ENCODE measurements at regions not wholly inside any gene's neighbourhood (a gene's known extent, or its start where the extent isn't known, plus 50 kb on each side); places are given as distances from the start of the nearest gene placed in this dataset.

GRCh38 chr9:742104-742503 lies 99.4 kb upstream of the DMRT1 start:
- WGBS, result 96% methylated on average over 16 of the region's 16 CpGs
- Histone ChIP-seq H3K4me1 (ENCODE audit: control insufficient read depth in 4 of 4, insufficient read depth in 4 of 4, low read length in 3 of 4) (peaks cover 21 to 51% (median 44%) of the 10 kb centered on the region in 4 donors), H3K27me3 (ENCODE audit: control insufficient read depth in 4 of 4, insufficient read depth in 4 of 4, low read length in 3 of 4) (no peaks in the 10 kb centered on the region), H3K4me3 (ENCODE audit: low read depth in 1 of 3, low read length in 3 of 3) (no peak overlapping the region), H3K9ac (ENCODE audit: low read depth in 1 of 2, low read length in 2 of 2) (no peak overlapping the region), H3K9me3 (ENCODE audit: control insufficient read depth in 4 of 4, low read length in 3 of 4) (no peaks in the 10 kb centered on the region), H3K36me3 (ENCODE audit: control insufficient read depth in 4 of 4, insufficient read depth in 3 of 4, low read depth in 1 of 4, low read length in 3 of 4) (peaks cover 6 to 59% (median 48%) of the 10 kb centered on the region in 4 donors), H3K27ac (ENCODE audit: low read depth in 1 of 2, low read length in 2 of 2) (peak overlapping the region; percentile 28 to 58)
- no peak for DNase-seq (ENCODE audit: low spot score)
- TF ChIP-seq MAX (IDR thresholded peaks at IDR 0.05), result no peak

- H3K9ac ChIP-seq (ENCODE audit: low read depth in 1 of 2, low read length in 2 of 2), result no peak overlapping the region
- WGBS, result 46% methylated on average over 8 of the region's 8 CpGs
- peaks cover 21 to 54% (median 46%) of the 10 kb centered on the region in 4 donors for H3K4me1 ChIP-seq (ENCODE audit: control insufficient read depth in 4 of 4, insufficient read depth in 4 of 4, low read length in 3 of 4)
- TF ChIP-seq YY1 (IDR thresholded peaks at IDR 0.05), result no peak
- TF ChIP-seq ZBTB33 (IDR thresholded peaks at IDR 0.05), result no peak
- TF ChIP-seq HNF4G (IDR thresholded peaks at IDR 0.05), result no peak
- TF ChIP-seq FOXA1 (IDR thresholded peaks at IDR 0.05), result no peak
- TF ChIP-seq JUND (IDR thresholded peaks at IDR 0.05), result peak in 1 of 2 donors; percentile 40
- peak in 1 of 2 donors; percentile 83 for TF ChIP-seq RXRA (IDR thresholded peaks at IDR 0.05)
- TF ChIP-seq TAF1 (conservative IDR thresholded peaks at IDR 0.05), result no peak
- peak; percentile 38 for TF ChIP-seq SP1 (IDR thresholded peaks at IDR 0.05)
- TF ChIP-seq REST (IDR thresholded peaks at IDR 0.05), result no peak
- TF ChIP-seq FOXA2 (IDR thresholded peaks at IDR 0.05), result no peak
- peak; percentile 29 for TF ChIP-seq MAX (IDR thresholded peaks at IDR 0.05)
- no peak for TF ChIP-seq GABPA (IDR thresholded peaks at IDR 0.05 in 1 of 2, conservative IDR thresholded peaks at IDR 0.05 in 1 of 2)
- TF ChIP-seq CTCF (IDR thresholded peaks at IDR 0.05; ENCODE audit: low read depth, low read length, missing input control), result no peak
- TF ChIP-seq EGR1 (IDR thresholded peaks at IDR 0.05; ENCODE audit: low read depth in 2 of 2), result no peak
- TF ChIP-seq NR2F2 (IDR thresholded peaks at IDR 0.05), result peak; percentile 69
- peak; percentile 36 to 62 for TF ChIP-seq HNF4A (conservative IDR thresholded peaks at IDR 0.05)
- no peak for TF ChIP-seq RAD21 (IDR thresholded peaks at IDR 0.05)
- no peak for TF ChIP-seq ATF3 (IDR thresholded peaks at IDR 0.05)
- H3K4me3 ChIP-seq (ENCODE audit: low read depth in 1 of 3, low read length in 3 of 3), result no peak overlapping the region
- H3K36me3 ChIP-seq (ENCODE audit: control insufficient read depth in 4 of 4, insufficient read depth in 3 of 4, low read depth in 1 of 4, low read length in 3 of 4), result peaks cover 6 to 54% (median 42%) of the 10 kb centered on the region in 4 donors
- no peaks in the 10 kb centered on the region for H3K9me3 ChIP-seq (ENCODE audit: control insufficient read depth in 4 of 4, low read length in 3 of 4)
- H3K27me3 ChIP-seq (ENCODE audit: control insufficient read depth in 4 of 4, insufficient read depth in 4 of 4, low read length in 3 of 4), result no peaks in the 10 kb centered on the region
- H3K27ac ChIP-seq (ENCODE audit: low read depth in 1 of 2, low read length in 2 of 2), result peak overlapping the region; percentile 28 to 58
- DNase-seq (ENCODE audit: low spot score), result no peak
Measured at GRCh38 chr9:742914-743589, 98.4 kb upstream of the DMRT1 start.
